ENCODE measurements at regions not wholly inside any gene's neighbourhood (a gene's known extent, or its start where the extent isn't known, plus 50 kb on each side); places are given as distances from the start of the nearest gene placed in this dataset.

- WGBS, 2 donors = 69 to 92% methylated on average over 2 of the region's 2 CpGs
- TF ChIP-seq POLR2A (IDR thresholded peaks at IDR 0.05) = no peak
- no peak for TF ChIP-seq CTCF (IDR thresholded peaks at IDR 0.05)
These were observed 156.9 kb upstream of the ZFP64 start for GRCh38 chr20:52348434-52348833.

GRCh38 chr20:52346797-52347196 is 155.2 kb upstream of the ZFP64 start:
- intact Hi-C loops (cut with DNase I) = no loop called here
- WGBS, 2 donors = 72 to 89% methylated on average over 2 of the region's 2 CpGs
- no peaks in the 10 kb centered on the region for H3K36me3 ChIP-seq
- DNase-seq = no peak
- H3K9me3 ChIP-seq = no peaks in the 10 kb centered on the region
- TF ChIP-seq POLR2A (IDR thresholded peaks at IDR 0.05) = no peak
- no peak for TF ChIP-seq CTCF (IDR thresholded peaks at IDR 0.05)
- no peak overlapping the region for H3K4me3 ChIP-seq (replicated peaks in 1 of 3)
- H3K4me1 ChIP-seq = no peaks in the 10 kb centered on the region
- no peak overlapping the region for H3K27ac ChIP-seq
- no peaks in the 10 kb centered on the region for H3K27me3 ChIP-seq

More at GRCh38 chr20:52348434-52348833, 156.9 kb upstream of the ZFP64 start:
- Histone ChIP-seq H3K4me1 (no peaks in the 10 kb centered on the region), H3K36me3 (no peaks in the 10 kb centered on the region), H3K9me3 (no peaks in the 10 kb centered on the region), H3K27ac (no peak overlapping the region), H3K4me3 (replicated peaks in 1 of 3) (no peak overlapping the region), H3K27me3 (no peaks in the 10 kb centered on the region)
- intact Hi-C loops (cut with DNase I) = no loop called here
- DNase-seq = no peak

GRCh38 chr20:52342913-52343312 is 151.3 kb upstream of the ZFP64 start:
- no peaks in the 10 kb centered on the region for H3K27me3 ChIP-seq
- no peak overlapping the region for H3K4me3 ChIP-seq (replicated peaks in 1 of 3)
- 78 to 89% methylated on average over 3 of the region's 3 CpGs for WGBS, 2 donors
- H3K4me1 ChIP-seq = no peaks in the 10 kb centered on the region
- no peak for DNase-seq
- no peak overlapping the region for H3K27ac ChIP-seq
- TF ChIP-seq POLR2A (IDR thresholded peaks at IDR 0.05) = no peak
- TF ChIP-seq CTCF (IDR thresholded peaks at IDR 0.05) = no peak
- H3K9me3 ChIP-seq = no peaks in the 10 kb centered on the region
- intact Hi-C loops (cut with DNase I) = no loop called here
- no peaks in the 10 kb centered on the region for H3K36me3 ChIP-seq

GRCh38 chr20:52340036-52340634 is 148.6 kb upstream of the ZFP64 start:
- Histone ChIP-seq H3K4me3 (replicated peaks in 1 of 3) (no peak overlapping the region), H3K9me3 (no peaks in the 10 kb centered on the region), H3K36me3 (no peaks in the 10 kb centered on the region), H3K27ac (no peak overlapping the region), H3K27me3 (no peaks in the 10 kb centered on the region), H3K4me1 (no peaks in the 10 kb centered on the region)
- intact Hi-C loops (cut with DNase I) = no loop called here
- no peak for DNase-seq
- 68 to 75% methylated on average over 4 of the region's 4 CpGs for WGBS, 2 donors
- TF ChIP-seq POLR2A (IDR thresholded peaks at IDR 0.05) (no peak), CTCF (IDR thresholded peaks at IDR 0.05) (no peak)

- Histone ChIP-seq H3K27me3 (no peaks in the 10 kb centered on the region), H3K36me3 (no peaks in the 10 kb centered on the region), H3K27ac (no peak overlapping the region), H3K4me3 (replicated peaks in 1 of 3) (no peak overlapping the region), H3K9me3 (no peaks in the 10 kb centered on the region), H3K4me1 (no peaks in the 10 kb centered on the region)
- intact Hi-C loops (cut with DNase I) = no loop called here
- 85 to 93% methylated on average over 2 of the region's 2 CpGs for whole genome bisulfite sequencing, 2 donors
- no peak for TF ChIP-seq POLR2A (IDR thresholded peaks at IDR 0.05)
- TF ChIP-seq CTCF (IDR thresholded peaks at IDR 0.05) = no peak
- no peak for DNase-seq
These were observed 141.2 kb upstream of the ZFP64 start for GRCh38 chr20:52332649-52333250.
